Activated naive CD4-positive, alpha-beta T cell treated with anti-CD3 and anti-CD28 coated beads, Interleukin-2, amount 50 U/mL, for 24 hours (primary cell): ENCODE measurements at regions not wholly inside any gene's neighbourhood (a gene's known extent, or its start where the extent isn't known, plus 50 kb on each side); places are given as distances from the start of the nearest gene placed in this dataset.
"Not testable (repeated sequence)": the region's sequence is repeated elsewhere in the genome, so short reads cannot be mapped to it uniquely, and the experiment has no call there.

Experiments
- H3K27ac Mint-ChIP-seq: one replicate; pipeline ENCODE4 v1.8.0; 2021; ENCODE audit warnings: mild to moderate bottlenecking, mixed read lengths
- H3K27me3 Mint-ChIP-seq: one replicate; pipeline ENCODE4 v1.8.0; 2021; ENCODE audit warnings: mixed read lengths
- H3K36me3 Mint-ChIP-seq: one replicate; pipeline ENCODE4 v1.8.0; 2021; ENCODE audit warnings: mixed read lengths
- H3K4me1 Mint-ChIP-seq: one replicate; pipeline ENCODE4 v1.8.0; 2021; ENCODE audit warnings: mixed read lengths
- H3K4me3 Mint-ChIP-seq: one replicate; pipeline ENCODE4 v1.8.0; 2021; ENCODE audit warnings: mild to moderate bottlenecking, mixed read lengths
- H3K9me3 Mint-ChIP-seq: one replicate; pipeline ENCODE4 v1.8.0; 2021; ENCODE audit warnings: mixed read lengths

DNA sequence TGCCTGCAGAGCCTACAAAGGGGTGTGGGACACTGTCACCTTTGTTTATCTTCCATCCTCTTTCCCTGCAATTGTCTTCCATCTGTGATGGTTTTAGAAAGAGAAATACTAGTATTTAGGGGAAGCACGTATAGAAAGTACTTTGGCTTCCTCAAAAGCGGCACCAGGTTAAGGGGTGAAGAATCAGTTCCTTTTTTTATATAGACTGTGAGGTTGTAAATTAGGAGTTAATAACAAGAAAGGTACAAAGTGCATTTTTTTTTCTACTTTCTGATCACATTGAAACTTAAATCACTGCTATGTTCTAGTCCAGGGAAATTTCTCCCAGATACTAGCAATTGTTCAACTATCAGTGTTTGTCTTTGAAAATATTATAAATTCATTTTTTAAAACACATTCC lies 219.3 kb downstream of the CEMIP2 start:
- Mint-ChIP-seq H3K27ac (no peak overlapping the region), H3K4me1 (no peaks in the 10 kb centered on the region), H3K4me3 (no peak overlapping the region), H3K9me3 (no peaks in the 10 kb centered on the region), H3K27me3 (peaks cover 23% of the 10 kb centered on the region), H3K36me3 (no peaks in the 10 kb centered on the region)

DNA sequence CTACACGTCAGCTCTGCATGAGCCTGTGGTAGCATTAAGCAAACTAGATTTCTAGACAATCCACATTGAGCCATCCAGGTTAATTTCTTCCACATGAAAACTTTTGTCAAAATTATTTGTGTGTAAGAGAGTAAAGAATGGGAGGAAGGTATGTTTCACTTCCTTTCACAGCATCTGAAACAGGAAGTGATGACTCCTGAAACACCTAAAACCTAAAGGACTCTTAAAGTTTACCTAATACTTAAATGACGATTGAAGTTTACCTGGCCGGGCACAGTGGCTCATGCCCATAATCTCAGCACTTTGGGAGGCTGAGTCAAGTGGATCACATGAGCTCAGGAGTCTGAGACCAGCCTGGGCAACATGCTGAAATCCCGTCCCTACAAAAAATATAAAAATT lies 223.8 kb downstream of the CEMIP2 start:
- H3K4me1 Mint-ChIP-seq = no peaks in the 10 kb centered on the region
- no peaks in the 10 kb centered on the region for H3K36me3 Mint-ChIP-seq
- H3K4me3 Mint-ChIP-seq = no peak overlapping the region
- no peak overlapping the region for H3K27ac Mint-ChIP-seq
- no peaks in the 10 kb centered on the region for H3K9me3 Mint-ChIP-seq
- H3K27me3 Mint-ChIP-seq = peaks cover 21% of the 10 kb centered on the region

DNA sequence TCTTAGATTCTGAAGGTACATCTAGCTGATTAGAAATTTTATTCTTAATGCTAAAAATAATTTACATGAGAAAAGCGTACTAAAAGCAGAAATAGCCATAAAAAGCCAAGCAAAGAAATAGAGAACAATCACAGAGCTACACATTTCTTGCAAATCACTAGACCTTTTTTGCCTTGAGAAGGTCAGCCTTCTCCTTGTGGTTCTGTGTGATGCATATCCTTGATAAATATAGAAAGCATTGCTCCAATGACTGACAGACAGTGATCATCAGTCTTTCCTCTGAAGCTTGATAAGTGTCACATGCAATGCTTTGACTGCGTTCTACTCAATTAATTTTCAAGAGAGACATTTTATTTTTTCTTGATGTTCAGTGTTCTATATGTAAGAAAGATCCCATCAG lies 226.9 kb downstream of the CEMIP2 start:
- no peak overlapping the region for H3K4me3 Mint-ChIP-seq
- H3K9me3 Mint-ChIP-seq = no peaks in the 10 kb centered on the region
- H3K36me3 Mint-ChIP-seq = no peaks in the 10 kb centered on the region

DNA sequence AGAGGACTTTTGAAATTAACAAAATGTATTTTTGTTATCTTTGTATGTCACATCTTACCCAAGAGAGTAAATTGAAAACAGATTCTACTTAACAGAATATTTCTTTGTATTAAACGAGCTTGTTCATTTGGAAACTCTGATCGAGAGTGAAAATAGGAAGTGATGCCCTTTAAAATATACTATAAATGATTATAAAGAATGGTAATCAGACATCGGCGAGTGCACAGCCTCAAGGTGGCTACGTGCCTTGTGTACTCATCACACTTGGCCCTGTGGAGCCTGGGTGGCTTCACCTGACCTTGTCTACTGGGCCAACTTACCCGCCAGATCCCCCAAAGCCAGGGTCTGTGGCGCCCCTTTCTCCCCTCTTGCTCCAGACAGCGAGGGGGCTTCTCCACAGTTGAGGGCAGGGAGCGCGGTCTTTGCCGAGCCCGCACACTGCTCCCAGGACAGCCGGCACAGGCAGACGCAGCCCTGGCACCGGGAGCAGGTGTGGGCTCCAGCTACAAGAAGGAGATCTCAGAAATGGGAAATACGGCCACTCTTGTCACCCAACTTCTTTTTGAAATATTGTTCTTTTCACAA lies 243.2 kb downstream of the CEMIP2 start:
- H3K27ac Mint-ChIP-seq = no peak overlapping the region
- peaks cover 12% of the 10 kb centered on the region for H3K27me3 Mint-ChIP-seq
- H3K36me3 Mint-ChIP-seq = no peaks in the 10 kb centered on the region
- H3K4me3 Mint-ChIP-seq = no peak overlapping the region
- H3K4me1 Mint-ChIP-seq = no peaks in the 10 kb centered on the region
- no peaks in the 10 kb centered on the region for H3K9me3 Mint-ChIP-seq

More for the DNA sequence above, 226.9 kb downstream of the CEMIP2 start:
- H3K27me3 Mint-ChIP-seq = peaks cover 15% of the 10 kb centered on the region
- no peak overlapping the region for H3K27ac Mint-ChIP-seq
- no peaks in the 10 kb centered on the region for H3K4me1 Mint-ChIP-seq

DNA sequence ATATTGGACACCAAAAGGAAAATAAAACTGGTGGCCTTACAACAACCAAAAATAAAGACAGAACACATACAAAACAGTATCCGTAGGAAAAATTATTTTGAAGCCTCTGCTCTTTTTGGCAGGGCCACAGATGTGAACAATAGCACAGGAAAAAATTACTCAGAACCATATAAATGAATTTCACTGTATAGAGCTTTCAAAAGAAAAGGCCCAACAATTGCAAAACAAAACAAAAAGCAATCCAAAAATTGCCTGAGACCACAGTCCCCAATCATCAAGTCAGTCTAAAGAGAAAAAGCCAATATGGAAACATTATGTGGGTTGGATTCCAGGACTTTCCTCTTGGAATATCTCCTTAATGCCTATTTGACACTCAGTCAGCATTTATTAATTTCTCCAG lies 243.8 kb downstream of the CEMIP2 start:
- Mint-ChIP-seq H3K4me3 (no peak overlapping the region), H3K9me3 (no peaks in the 10 kb centered on the region), H3K4me1 (no peaks in the 10 kb centered on the region), H3K36me3 (no peaks in the 10 kb centered on the region), H3K27me3 (peaks cover 12% of the 10 kb centered on the region), H3K27ac (no peak overlapping the region)

DNA sequence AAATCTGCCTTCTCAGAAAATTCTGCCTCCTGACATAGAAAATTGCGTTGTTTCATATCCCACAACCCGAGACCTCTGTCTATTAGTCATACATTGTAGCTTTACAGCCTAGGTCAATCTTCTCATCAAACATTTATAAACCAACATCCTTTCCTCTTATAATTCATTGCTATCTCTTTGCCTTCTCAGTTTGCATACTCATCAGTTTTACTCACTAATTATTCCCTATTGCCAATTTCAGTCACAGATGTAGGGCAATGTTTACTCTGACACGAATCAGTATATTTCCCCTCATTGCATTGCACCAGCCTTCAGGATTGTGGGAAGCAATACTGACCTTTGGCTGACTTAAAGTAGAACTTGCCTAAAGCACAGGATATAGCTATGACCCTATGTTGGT lies 247.2 kb downstream of the CEMIP2 start:
- Mint-ChIP-seq H3K36me3 (no peaks in the 10 kb centered on the region), H3K4me3 (no peak overlapping the region), H3K27ac (no peak overlapping the region), H3K9me3 (no peaks in the 10 kb centered on the region), H3K27me3 (peaks cover 5% of the 10 kb centered on the region), H3K4me1 (no peaks in the 10 kb centered on the region)

DNA sequence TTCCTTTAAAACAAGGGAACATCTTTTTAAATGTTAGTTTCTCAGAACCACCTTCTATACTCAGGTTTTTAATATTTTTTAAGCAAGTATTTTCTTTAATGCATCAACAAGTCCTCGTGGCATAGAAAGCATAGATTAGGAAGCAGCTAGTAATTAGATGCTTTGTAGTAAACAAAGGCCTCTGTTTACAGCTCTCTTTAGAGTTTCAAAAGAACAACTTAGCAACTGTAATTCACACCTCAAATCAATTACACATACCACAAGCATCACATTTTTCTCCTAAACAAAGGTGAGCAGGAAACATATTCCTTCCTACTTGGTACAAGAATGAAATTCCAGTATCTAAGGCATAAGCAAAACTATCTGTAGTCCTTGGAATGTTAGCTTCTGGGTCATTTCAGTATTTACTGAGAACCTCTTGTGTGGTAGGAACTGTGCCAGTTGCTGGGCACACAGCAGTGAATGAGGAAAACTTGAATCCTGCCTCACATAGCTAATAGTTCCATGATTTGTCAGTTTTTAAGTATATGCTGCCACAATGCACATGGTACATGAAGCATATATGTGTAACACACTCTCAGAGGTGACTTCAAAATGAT lies 249.1 kb downstream of the CEMIP2 start:
- Mint-ChIP-seq H3K4me1 (no peaks in the 10 kb centered on the region), H3K4me3 (no peak overlapping the region), H3K27me3 (peaks cover 9% of the 10 kb centered on the region), H3K27ac (no peak overlapping the region), H3K9me3 (no peaks in the 10 kb centered on the region), H3K36me3 (no peaks in the 10 kb centered on the region)

DNA sequence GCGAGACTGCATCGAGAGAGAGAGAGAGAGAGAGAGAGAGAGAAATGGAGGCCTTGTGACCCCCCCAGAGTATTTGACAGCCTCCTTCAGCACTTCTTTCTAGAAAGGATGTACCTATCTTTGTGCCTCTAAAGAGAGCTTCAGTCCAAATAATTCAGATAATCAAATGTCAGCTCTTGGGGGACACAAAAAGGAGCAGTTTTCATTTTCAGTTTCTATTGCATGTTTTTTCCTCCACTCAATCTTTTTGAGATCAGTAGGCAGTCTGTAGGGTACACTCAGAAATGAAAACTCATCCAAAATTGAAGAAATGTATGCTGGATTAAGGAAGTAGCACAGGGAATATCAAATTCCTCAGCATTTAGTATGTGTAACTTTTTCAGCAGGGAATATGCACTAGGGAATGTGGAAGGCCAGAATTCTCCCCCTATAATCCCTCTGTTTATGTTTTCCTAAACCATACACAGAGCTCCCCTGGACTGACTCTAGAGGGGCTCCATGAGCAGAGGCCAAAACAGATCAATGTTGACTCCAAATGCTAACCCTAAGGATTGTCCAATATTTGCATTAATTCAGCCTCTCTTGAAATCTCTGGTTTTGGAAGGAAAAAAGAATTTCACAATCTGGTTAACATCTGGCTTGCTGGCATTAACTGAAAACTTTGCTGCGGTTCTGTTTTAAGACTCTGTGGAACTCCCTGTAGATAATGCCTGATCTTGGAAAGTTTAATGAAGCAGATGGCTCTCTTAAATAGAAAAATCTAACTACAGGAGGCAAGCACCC lies 250.1 kb downstream of the CEMIP2 start:
- Mint-ChIP-seq H3K36me3 (no peaks in the 10 kb centered on the region), H3K4me1 (no peaks in the 10 kb centered on the region), H3K4me3 (no peak overlapping the region), H3K27ac (no peak overlapping the region), H3K27me3 (peaks cover 9% of the 10 kb centered on the region), H3K9me3 (no peaks in the 10 kb centered on the region)

DNA sequence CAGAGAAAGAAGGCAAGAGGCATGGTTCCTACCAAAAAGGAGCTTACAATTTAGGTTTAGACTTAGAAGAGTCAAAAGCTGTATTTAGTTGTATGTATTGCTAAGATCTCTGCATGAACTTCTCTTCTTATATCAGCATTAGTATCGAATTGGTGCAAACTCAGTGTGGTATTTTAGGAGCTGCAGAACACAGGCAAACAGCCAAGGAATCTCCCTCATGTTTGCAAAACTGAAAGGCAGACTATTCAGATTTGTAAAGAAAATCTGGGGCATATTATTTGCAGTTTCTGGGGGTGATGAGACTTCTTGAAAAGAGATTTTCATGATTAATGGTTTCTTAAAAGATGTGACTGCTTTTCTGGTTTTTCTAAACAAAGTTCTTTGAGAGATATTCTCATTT lies 252.7 kb downstream of the CEMIP2 start:
- H3K36me3 Mint-ChIP-seq = no peaks in the 10 kb centered on the region

DNA sequence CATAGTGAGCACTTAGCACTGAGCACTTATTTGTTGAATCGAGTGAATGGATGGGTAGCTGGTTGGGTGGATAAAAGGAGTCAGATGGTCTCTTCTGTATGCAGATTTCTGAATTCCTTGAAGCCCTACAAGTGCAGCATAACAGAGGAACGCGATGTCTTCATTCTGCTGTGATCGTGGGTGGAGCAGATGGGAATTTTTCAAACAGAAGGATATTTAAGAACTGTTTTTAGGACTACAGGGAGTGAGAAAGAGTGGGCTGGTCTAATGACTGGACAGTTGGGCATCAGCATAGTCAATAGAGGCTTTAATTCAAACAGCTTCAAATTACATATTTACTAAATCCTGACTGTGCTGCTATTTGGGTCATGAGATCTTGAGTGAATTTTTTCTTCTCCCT lies 253.2 kb downstream of the CEMIP2 start:
- Mint-ChIP-seq H3K27me3 (peaks cover 4% of the 10 kb centered on the region), H3K27ac (no peak overlapping the region), H3K36me3 (no peaks in the 10 kb centered on the region), H3K9me3 (no peaks in the 10 kb centered on the region), H3K4me3 (no peak overlapping the region), H3K4me1 (no peaks in the 10 kb centered on the region)

More for the DNA sequence above, 252.7 kb downstream of the CEMIP2 start:
- Mint-ChIP-seq H3K27me3 (peaks cover 4% of the 10 kb centered on the region), H3K9me3 (no peaks in the 10 kb centered on the region), H3K4me1 (no peaks in the 10 kb centered on the region), H3K27ac (no peak overlapping the region), H3K4me3 (no peak overlapping the region)

DNA sequence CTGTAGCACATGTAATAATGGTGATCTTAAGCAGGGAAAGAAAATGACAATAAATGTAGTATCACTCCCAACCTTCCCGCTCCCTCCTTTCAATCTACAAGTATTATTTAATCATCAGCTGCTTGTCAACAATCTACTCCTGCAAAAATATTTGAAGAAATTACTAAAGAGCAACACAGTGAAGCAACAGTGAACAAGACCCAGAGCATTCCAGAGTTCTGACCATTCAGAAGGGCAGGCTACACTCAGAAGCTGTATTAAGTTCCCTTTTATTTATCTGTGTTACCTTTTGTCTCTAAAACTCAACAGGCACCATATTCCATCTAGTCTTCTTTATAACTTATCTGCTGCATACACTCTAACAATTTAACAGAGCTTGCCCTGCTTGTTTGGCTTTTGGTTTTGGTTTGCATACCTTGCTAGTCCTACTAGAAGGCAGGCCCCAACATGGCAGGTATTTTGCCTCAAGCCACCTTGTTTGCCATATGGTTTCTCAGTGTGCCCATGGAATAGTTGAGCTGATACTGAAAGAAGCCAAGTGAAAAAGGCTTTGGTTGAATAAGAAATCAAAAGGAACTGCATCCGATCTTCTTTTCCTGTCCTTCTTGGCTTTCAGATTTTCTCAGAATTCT lies 253.9 kb downstream of the CEMIP2 start:
- H3K27me3 Mint-ChIP-seq = peaks cover 4% of the 10 kb centered on the region
- no peaks in the 10 kb centered on the region for H3K36me3 Mint-ChIP-seq
- no peaks in the 10 kb centered on the region for H3K9me3 Mint-ChIP-seq
- H3K4me3 Mint-ChIP-seq = no peak overlapping the region
- no peak overlapping the region for H3K27ac Mint-ChIP-seq
- no peaks in the 10 kb centered on the region for H3K4me1 Mint-ChIP-seq

DNA sequence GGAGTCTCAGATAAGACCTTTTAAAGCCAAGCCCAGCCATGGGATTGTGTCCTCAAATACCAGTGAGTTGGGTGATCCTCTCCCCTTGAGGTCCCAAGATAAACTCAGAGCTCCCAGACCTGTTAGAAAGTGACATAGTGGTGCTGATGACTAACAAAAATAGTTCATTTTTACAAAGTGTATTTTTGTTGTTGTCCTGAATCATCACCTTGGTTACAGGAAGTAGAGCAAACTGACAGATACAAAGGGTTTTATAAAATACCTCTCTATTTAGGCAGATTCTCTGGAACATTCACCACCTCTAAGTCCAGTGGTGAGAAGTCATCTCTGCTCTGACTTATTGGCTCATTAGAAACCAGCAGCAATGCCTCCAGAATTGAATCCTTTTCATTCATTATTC lies 259.3 kb downstream of the CEMIP2 start:
- Mint-ChIP-seq H3K4me3 (no peak overlapping the region), H3K4me1 (no peaks in the 10 kb centered on the region), H3K9me3 (no peaks in the 10 kb centered on the region), H3K36me3 (no peaks in the 10 kb centered on the region), H3K27ac (no peak overlapping the region), H3K27me3 (peaks cover 1% of the 10 kb centered on the region)

DNA sequence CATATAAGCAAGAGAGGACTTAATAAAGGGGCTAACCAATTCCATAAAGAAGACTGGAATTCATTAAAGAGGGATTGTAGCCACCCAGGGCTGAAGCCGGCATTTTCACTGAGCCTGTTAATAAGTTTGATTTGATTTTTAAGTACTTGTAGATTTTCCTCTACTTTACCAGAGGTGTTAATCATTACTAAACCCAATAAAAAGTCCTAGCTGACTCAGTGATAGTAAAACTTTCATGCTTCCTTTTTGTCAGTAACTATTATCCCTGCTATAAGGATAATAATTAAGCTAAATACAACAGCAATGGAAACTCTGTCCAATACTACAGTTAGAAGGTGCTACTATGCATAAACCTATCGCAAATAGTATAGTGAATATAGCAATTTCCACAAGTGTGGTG lies 260.2 kb downstream of the CEMIP2 start:
- H3K9me3 Mint-ChIP-seq, H3K36me3 Mint-ChIP-seq, H3K4me1 Mint-ChIP-seq, H3K4me3 Mint-ChIP-seq, H3K27ac Mint-ChIP-seq, H3K27me3 Mint-ChIP-seq: not testable (repeated sequence)

DNA sequence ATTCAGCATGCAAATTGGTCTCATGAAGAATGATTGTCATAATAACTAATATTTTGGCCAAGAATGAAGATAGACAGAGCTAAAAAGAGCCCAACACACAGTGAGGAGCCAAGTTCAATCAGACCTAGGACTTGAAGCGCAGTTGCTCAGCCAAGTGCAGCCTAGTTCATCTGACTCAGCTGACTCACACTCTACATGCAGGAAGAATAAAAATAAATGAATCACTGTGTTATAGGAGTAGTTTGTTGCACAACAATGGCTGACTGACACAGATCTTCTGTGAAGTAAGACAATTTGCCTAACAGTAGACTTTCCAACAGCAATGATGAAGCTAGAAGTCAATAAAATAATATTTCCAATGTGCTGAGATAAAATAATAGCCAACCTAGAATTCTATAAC lies 261.5 kb downstream of the CEMIP2 start:
- H3K27me3 Mint-ChIP-seq = peaks cover 3% of the 10 kb centered on the region
- no peaks in the 10 kb centered on the region for H3K9me3 Mint-ChIP-seq
- no peaks in the 10 kb centered on the region for H3K4me1 Mint-ChIP-seq
- H3K27ac Mint-ChIP-seq = no peak overlapping the region
- no peak overlapping the region for H3K4me3 Mint-ChIP-seq
- H3K36me3 Mint-ChIP-seq = no peaks in the 10 kb centered on the region

DNA sequence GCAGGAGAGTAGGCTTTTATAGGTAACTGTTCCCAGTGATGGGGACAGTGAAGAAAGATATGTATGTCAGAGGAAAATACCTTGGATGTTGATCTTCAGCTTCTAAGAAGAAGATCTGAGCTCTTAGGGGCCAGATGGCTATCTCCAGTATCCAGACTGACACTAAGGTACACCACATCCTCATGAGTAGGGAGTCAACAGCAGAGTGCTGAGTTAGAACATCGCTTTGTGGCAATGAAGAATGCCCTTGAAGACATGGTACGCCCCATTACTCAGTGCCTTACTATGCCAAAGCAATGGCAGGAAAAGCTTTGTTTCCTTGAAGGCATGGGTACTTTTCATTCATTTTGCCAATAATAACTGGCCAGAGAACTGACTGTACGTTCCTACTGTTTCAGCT lies 263.7 kb downstream of the CEMIP2 start:
- Mint-ChIP-seq H3K27ac (no peak overlapping the region), H3K36me3 (no peaks in the 10 kb centered on the region), H3K9me3 (no peaks in the 10 kb centered on the region), H3K4me1 (no peaks in the 10 kb centered on the region), H3K27me3 (peaks cover 6% of the 10 kb centered on the region), H3K4me3 (no peak overlapping the region)

DNA sequence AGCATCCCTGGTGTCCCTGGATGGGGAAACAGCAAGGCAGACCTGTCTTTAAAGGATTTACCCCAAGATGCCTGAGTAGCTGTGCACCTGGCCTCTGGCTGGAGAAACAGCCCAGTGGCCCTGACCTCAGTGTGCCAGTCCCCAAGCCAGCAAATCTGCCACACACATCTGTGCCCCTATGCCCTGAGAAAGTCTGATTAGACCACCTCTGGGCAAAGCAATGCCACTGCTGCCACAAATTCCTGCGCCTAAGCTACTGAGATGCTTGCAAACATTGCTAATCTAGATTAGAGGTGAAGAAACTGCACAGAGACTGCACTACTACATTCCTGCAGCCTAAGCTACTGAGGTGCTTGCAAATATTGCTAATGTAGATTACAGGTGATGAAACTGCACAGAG lies 269.6 kb downstream of the CEMIP2 start:
- no peaks in the 10 kb centered on the region for H3K4me1 Mint-ChIP-seq

More for the DNA sequence above, 269.6 kb downstream of the CEMIP2 start:
- Mint-ChIP-seq H3K27ac (no peak overlapping the region), H3K27me3 (peaks cover 10% of the 10 kb centered on the region), H3K36me3 (no peaks in the 10 kb centered on the region), H3K4me3 (no peak overlapping the region), H3K9me3 (peaks cover 11% of the 10 kb centered on the region)
